ENCODE measurements at regions not wholly inside any gene's neighbourhood (a gene's known extent, or its start where the extent isn't known, plus 50 kb on each side); places are given as distances from the start of the nearest gene placed in this dataset.

DNA sequence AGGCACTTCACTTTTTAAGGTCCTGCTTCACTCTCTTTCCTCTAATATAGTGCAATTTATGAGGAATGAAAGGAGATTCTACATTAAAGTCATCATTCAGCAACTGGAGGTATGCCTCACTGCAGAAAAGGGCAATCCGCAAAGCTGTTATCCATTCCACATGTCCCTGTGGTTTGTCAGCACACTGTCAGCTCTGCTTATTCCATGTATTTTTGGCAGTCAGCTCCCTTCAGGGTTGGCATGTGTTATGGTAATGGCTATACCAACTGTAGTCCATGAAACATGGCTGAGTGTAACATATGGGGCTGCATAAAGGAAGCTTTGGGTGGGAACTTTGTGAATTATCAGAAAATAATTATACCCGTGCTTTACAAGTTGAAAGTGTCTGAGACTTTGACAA, 154.1 kb downstream of the GALC start:
- Mint-ChIP-seq H3K36me3 (ENCODE audit: low read depth, unreplicated experiment) (no peaks in the 10 kb centered on the region), H3K4me3 (ENCODE audit: unreplicated experiment) (no peak overlapping the region), H3K27me3 (ENCODE audit: unreplicated experiment) (no peaks in the 10 kb centered on the region), H3K27ac (ENCODE audit: unreplicated experiment) (no peak overlapping the region), H3K9me3 (ENCODE audit: unreplicated experiment) (no peaks in the 10 kb centered on the region), H3K4me1 (ENCODE audit: unreplicated experiment) (no peaks in the 10 kb centered on the region)
- no peak for DNase-seq (ENCODE audit: low spot score)
- TF ChIP-seq, protein P1, sequence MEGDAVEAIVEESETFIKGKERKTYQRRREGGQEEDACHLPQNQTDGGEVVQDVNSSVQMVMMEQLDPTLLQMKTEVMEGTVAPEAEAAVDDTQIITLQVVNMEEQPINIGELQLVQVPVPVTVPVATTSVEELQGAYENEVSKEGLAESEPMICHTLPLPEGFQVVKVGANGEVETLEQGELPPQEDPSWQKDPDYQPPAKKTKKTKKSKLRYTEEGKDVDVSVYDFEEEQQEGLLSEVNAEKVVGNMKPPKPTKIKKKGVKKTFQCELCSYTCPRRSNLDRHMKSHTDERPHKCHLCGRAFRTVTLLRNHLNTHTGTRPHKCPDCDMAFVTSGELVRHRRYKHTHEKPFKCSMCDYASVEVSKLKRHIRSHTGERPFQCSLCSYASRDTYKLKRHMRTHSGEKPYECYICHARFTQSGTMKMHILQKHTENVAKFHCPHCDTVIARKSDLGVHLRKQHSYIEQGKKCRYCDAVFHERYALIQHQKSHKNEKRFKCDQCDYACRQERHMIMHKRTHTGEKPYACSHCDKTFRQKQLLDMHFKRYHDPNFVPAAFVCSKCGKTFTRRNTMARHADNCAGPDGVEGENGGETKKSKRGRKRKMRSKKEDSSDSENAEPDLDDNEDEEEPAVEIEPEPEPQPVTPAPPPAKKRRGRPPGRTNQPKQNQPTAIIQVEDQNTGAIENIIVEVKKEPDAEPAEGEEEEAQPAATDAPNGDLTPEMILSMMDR (IDR thresholded peaks at IDR 0.05; ENCODE audit: unreplicated experiment): no peak

DNA sequence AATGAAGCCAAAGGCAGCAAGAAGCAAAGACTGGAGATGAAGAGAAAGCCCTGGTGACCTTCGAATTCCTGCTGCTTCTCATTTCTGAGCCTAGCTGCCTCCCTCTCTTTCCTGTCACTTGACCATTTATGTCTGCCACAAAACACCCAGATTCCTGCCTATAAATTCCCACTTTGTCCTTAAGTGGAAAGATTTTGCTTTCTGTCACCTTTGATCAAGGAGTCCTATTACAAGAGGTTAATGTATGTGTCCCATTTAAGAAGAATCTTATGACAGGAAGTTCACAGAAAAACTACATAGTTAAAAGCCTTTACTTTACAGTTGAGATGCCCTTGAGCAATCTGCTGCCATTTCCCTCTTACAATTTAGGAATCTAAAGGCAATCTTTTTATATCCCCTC, 155.7 kb downstream of the GALC start:
- no peak overlapping the region for H3K4me3 Mint-ChIP-seq (ENCODE audit: unreplicated experiment)
- H3K36me3 Mint-ChIP-seq (ENCODE audit: low read depth, unreplicated experiment): no peaks in the 10 kb centered on the region
- H3K27ac Mint-ChIP-seq (ENCODE audit: unreplicated experiment): no peak overlapping the region
- TF ChIP-seq, protein P1 (IDR thresholded peaks at IDR 0.05; ENCODE audit: unreplicated experiment): no peak
- no peaks in the 10 kb centered on the region for H3K27me3 Mint-ChIP-seq (ENCODE audit: unreplicated experiment)
- DNase-seq (ENCODE audit: low spot score): no peak
- no peaks in the 10 kb centered on the region for H3K4me1 Mint-ChIP-seq (ENCODE audit: unreplicated experiment)
- H3K9me3 Mint-ChIP-seq (ENCODE audit: unreplicated experiment): no peaks in the 10 kb centered on the region

DNA sequence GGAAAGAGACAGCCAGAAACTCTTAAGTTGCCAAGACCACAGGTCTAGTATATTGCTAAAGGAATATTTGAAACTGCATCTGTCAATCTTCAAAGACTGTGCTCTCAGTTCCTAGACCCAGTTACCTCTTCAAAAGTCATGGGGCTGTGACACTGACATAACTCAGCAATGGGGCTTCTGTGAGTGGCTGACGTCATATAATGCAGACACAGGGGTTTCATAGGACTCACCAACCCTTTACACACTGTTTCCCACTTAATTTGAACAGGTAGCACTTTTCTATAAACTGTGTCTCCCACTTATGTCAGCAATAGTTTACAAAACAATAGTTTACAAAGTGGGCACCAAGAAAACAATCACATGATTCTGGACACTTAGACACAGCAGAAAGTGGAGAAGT, 158.4 kb downstream of the GALC start:
- Mint-ChIP-seq H3K27me3 (ENCODE audit: unreplicated experiment) (no peaks in the 10 kb centered on the region), H3K4me1 (ENCODE audit: unreplicated experiment) (peaks cover 10% of the 10 kb centered on the region), H3K27ac (ENCODE audit: unreplicated experiment) (no peak overlapping the region), H3K9me3 (ENCODE audit: unreplicated experiment) (no peaks in the 10 kb centered on the region), H3K4me3 (ENCODE audit: unreplicated experiment) (no peak overlapping the region), H3K36me3 (ENCODE audit: low read depth, unreplicated experiment) (no peaks in the 10 kb centered on the region)
- TF ChIP-seq, protein P1 (IDR thresholded peaks at IDR 0.05; ENCODE audit: unreplicated experiment): no peak
- DNase-seq (ENCODE audit: low spot score): no peak

- no peaks in the 10 kb centered on the region for H3K9me3 Mint-ChIP-seq (ENCODE audit: unreplicated experiment)
- TF ChIP-seq, protein P1 (IDR thresholded peaks at IDR 0.05; ENCODE audit: unreplicated experiment): no peak
- DNase-seq (ENCODE audit: low spot score): no peak
- no peak overlapping the region for H3K27ac Mint-ChIP-seq (ENCODE audit: unreplicated experiment)
- H3K4me3 Mint-ChIP-seq (ENCODE audit: unreplicated experiment): no peak overlapping the region
- no peaks in the 10 kb centered on the region for H3K36me3 Mint-ChIP-seq (ENCODE audit: low read depth, unreplicated experiment)
- peaks cover 10% of the 10 kb centered on the region for H3K4me1 Mint-ChIP-seq (ENCODE audit: unreplicated experiment)
- H3K27me3 Mint-ChIP-seq (ENCODE audit: unreplicated experiment): no peaks in the 10 kb centered on the region
Measured at GRCh38 chr14:87833026-87833425, 160.0 kb downstream of the GALC start.

DNA sequence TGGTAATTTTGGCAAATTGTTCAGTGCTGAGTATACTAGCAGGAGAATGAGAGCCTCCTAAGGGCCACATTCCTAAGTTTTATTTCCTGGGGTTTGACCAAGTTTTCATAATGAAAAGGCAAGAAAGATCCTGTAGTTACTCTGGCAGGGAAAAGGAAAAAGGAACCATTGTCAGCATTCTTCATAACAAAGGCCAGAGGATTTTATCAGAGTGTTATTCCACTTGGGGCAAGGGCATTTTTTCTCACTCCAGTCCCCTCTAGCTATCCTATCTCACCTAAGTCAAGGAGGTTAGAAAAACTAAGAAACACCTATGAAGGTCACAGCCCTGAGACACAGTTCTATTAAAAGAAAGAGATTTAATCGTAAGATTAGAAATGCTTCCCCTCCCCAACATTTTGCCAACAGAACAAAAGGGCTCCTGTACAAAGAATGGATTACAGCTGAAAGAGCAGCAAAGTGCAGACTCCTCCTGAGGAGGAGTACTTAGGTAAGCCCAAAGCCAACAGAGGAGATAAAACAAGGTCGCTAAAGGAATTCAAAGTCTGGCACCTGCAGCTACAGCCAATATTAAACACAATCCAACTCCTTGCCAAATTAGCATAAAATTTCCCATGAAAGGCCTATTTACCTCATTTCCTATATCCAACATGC, 162.4 kb downstream of the GALC start:
- TF ChIP-seq, protein P1 (IDR thresholded peaks at IDR 0.05; ENCODE audit: unreplicated experiment): no peak
- DNase-seq (ENCODE audit: low spot score): no peak
- H3K27me3 Mint-ChIP-seq (ENCODE audit: unreplicated experiment): no peaks in the 10 kb centered on the region
- H3K36me3 Mint-ChIP-seq (ENCODE audit: low read depth, unreplicated experiment): no peaks in the 10 kb centered on the region
- no peak overlapping the region for H3K4me3 Mint-ChIP-seq (ENCODE audit: unreplicated experiment)
- H3K27ac Mint-ChIP-seq (ENCODE audit: unreplicated experiment): peak overlapping the region; percentile 88
- H3K4me1 Mint-ChIP-seq (ENCODE audit: unreplicated experiment): peaks cover 10% of the 10 kb centered on the region
- no peaks in the 10 kb centered on the region for H3K9me3 Mint-ChIP-seq (ENCODE audit: unreplicated experiment)
